Forelimb muscle (tissue), 1 donor: ENCODE measurements at regions not wholly inside any gene's neighbourhood (a gene's known extent, or its start where the extent isn't known, plus 50 kb on each side); places are given as distances from the start of the nearest gene placed in this dataset.
A peak's percentile ranks its signal among the peaks of the same experiment; 100 is the strongest.
"Not testable (repeated sequence)": the region's sequence is repeated elsewhere in the genome, so short reads cannot be mapped to it uniquely, and the experiment has no call there.

Experiments used
- DNase-seq: peaks from one replicate; pipeline ENCODE4 v3.0.0-alpha.2; 2013; ENCODE audit warnings: low read depth

GRCh38 chr4:107468812-107469211, 251.2 kb downstream of the PAPSS1 start:
- DNase-seq: no peak

- DNase-seq: no peak
These were observed 251.9 kb downstream of the PAPSS1 start for GRCh38 chr4:107468156-107468555.

- DNase-seq: no peak
These were observed 252.6 kb downstream of the PAPSS1 start for GRCh38 chr4:107467461-107467860.

GRCh38 chr4:107458194-107458593, 261.8 kb downstream of the PAPSS1 start:
- no peak for DNase-seq

GRCh38 chr4:107453987-107454386, 266.0 kb downstream of the PAPSS1 start:
- DNase-seq: no peak

GRCh38 chr4:107452717-107453630, 267.1 kb downstream of the PAPSS1 start:
- DNase-seq: no peak

GRCh38 chr4:107449611-107450369, 270.2 kb downstream of the PAPSS1 start:
- no peak for DNase-seq

GRCh38 chr4:107442538-107443111, 277.4 kb downstream of the PAPSS1 start:
- no peak for DNase-seq

GRCh38 chr4:107439401-107439800, 280.6 kb downstream of the PAPSS1 start:
- no peak for DNase-seq

- DNase-seq: not testable (repeated sequence)
These were observed 283.6 kb downstream of the PAPSS1 start for GRCh38 chr4:107436471-107436870.

- DNase-seq: no peak
These were observed 287.6 kb downstream of the PAPSS1 start for GRCh38 chr4:107432451-107432850.

- no peak for DNase-seq
These were observed 296.2 kb downstream of the PAPSS1 start for GRCh38 chr4:107423677-107424405.

- not testable (repeated sequence) for DNase-seq
These were observed 300.5 kb downstream of the PAPSS1 start for GRCh38 chr4:107419536-107419935.

GRCh38 chr4:107419052-107419451, 301.0 kb downstream of the PAPSS1 start:
- DNase-seq: no peak

GRCh38 chr4:107415490-107415889, 304.5 kb downstream of the PAPSS1 start:
- DNase-seq: not testable (repeated sequence)

- DNase-seq: not testable (repeated sequence)
These were observed 310.2 kb downstream of the PAPSS1 start for GRCh38 chr4:107409872-107410271.

GRCh38 chr4:107408968-107409367, 311.1 kb downstream of the PAPSS1 start:
- DNase-seq: no peak

- DNase-seq: peak; percentile 31
These were observed 315.3 kb downstream of the PAPSS1 start for GRCh38 chr4:107404591-107405300.

GRCh38 chr4:107402291-107402690, 317.7 kb downstream of the PAPSS1 start:
- DNase-seq: no peak

- DNase-seq: no peak
These were observed 327.1 kb downstream of the PAPSS1 start for GRCh38 chr4:107392951-107393350.

- no peak for DNase-seq
These were observed 327.7 kb downstream of the PAPSS1 start for GRCh38 chr4:107392380-107392779.
